NCI-H2227 (cell line): ENCODE measurements at regions not wholly inside any gene's neighbourhood (a gene's known extent, or its start where the extent isn't known, plus 50 kb on each side); places are given as distances from the start of the nearest gene placed in this dataset.
"Not testable (repeated sequence)": the region's sequence is repeated elsewhere in the genome, so short reads cannot be mapped to it uniquely, and the experiment has no call there.

Experiments used
- DNase-seq: peaks from one replicate; lab custom pipeline; 2025; ENCODE audit not compliant: unreplicated experiment; lab: John Stamatoyannopoulos, UW

DNA sequence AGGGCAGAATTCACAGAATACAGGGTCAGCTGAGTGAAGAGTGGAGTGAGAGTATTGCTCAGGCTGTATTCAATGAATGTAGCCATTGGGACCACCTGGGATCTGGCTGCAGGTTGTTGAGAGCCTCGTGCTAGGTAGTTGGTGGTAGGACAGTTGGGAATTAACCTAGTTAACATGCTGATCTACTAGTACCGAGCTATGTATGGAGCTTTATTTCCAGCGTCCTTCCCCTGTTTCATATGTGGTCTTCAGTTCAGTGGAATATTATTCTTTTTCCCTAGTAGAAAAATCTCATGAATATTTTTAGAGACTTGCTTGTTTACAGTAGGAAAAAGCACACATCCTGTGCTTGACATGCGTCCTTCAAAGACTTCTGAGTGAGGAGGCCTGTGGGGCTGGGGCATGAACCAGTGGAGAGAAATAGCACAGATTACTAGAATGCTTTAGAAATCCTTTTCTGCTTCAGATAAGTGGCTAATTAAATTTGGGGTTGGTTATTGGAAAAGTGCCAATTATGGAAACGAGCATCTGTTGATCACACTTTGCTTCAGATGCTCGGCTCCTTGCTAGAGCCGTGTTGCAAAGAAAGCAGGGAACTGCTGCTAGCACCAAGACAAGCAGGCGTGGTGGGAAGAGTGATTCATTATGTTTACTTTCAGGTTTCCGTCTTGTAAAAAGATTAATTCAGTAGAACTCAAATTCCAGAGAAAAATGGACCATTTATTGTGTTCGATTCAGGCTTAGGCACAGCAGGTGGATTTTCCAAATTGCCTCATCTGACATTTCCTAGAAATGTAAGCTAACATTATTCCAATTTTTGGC, 53.6 kb downstream of the ARF6 start:
- DNase-seq = peak; percentile 82

- peak; percentile 27 for DNase-seq
These were observed 54.6 kb downstream of the ARF6 start for GRCh38 chr14:49947506-49947905.

GRCh38 chr14:49950275-49951228, 57.7 kb downstream of the ARF6 start:
- DNase-seq = no peak

- no peak for DNase-seq
These were observed 58.3 kb downstream of the ARF6 start for GRCh38 chr14:49951229-49951607.

DNA sequence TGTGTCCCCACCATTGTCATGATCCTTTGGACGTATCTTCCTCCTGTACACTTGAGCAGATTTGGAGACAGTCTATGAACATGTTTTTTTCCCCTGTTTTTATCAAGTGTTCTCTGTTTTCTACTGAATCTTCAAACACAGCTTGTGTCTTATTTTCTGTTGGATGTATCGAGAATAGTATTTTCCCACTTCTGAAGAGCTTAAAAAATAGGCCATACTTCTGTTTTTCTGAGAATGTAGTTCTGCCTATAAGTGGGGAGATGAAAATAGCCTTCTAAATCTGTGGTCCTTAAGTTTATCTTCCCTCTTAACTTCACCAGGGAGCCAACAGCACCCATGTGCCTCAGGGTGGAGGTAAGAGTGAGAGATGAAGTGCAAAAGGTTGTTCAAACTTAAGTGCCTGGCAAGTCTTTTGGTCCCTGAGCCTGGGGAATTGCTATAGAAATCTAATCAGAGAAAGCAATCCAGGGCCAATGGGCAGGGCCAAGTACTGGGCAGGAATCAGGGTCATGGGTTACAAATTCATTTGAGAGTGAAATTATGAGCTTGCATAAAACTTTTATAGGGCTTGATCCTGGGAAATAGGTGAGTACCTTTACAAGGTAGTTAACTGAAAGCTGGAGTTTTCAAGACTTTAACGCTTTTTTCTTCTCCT, 58.9 kb downstream of the ARF6 start:
- DNase-seq = no peak

- no peak for DNase-seq
These were observed 60.3 kb downstream of the ARF6 start for GRCh38 chr14:49953196-49953595.

DNA sequence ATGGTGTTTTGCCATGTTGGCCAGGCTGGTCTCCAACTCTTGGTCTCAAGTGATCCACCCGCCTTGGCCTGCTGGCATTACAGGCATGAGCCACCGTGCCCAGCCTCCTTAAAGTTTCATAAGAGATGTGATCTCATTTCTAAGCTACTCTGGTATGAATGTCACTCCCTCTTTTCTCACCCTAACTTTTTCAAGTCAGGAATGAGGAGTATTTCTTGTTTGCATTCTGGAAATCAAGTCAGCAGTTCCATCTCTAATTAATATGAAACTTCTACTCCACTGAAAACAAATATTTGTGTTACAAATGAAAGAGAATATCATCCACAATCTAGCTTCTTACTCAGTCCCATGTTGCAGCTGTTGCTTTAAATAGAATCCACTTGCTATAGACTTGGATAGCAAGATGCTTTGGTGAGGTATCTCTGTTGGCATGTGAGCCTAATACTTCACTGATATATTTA, 61.3 kb downstream of the ARF6 start:
- DNase-seq = no peak

DNA sequence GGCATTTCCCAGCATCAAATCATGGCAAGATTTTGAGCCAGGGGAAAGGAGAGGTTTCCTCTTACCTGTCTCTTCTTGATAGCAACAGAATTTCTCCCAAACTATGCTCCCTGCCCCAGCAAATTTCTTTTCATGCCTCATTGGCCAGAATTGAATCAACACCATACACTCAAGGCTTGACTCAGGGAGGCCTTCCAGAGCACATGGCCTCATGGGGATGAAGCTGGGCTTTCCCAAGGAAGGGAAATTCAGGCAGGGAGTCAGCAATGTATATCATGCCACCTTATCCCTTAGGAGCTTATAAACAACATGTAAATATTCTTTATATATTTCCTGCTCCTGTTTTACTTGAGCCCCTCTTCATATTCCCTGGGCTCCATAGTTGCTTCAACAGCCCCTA, 62.1 kb downstream of the ARF6 start:
- no peak for DNase-seq

DNA sequence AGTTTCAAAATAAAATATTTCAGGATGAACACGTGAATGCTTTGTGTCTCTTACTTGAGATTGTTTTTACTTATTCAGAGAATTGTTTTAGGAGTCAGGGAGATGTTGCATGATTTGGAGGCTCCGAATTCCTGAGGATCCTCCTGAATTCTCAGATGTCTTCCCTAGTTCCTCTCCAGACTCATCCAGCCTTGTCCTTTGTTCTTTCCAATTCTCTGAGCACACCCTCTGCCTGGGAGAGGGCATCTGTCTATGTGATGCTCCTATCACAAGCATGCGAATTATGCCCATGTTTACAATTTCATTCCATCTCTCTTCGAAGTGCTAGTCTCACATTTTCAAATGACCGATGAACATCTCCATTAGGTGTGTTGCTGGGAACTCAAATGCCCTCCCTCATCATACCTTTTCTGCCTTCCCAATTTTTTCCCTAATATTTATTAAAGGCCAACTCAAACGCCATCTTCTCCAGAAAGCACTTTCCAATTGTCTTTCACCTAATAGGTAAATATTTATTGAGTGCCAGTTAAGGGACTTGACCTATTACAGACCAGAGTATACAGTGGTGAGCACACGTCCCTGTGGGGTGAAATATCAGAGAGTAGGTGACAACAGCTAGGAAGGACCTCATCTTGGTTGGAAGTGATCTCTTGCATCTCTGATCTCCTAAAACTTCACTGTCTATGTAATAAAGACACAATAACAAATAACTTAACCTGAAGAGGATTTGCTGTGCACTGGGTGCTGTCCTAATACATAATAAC, 64.4 kb downstream of the ARF6 start:
- DNase-seq = no peak

GRCh38 chr14:49959822-49960408, 67.0 kb downstream of the ARF6 start:
- peak; percentile 30 for DNase-seq

GRCh38 chr14:49960453-49960852, 67.6 kb downstream of the ARF6 start:
- no peak for DNase-seq

GRCh38 chr14:49961270-49962222, 68.7 kb downstream of the ARF6 start:
- DNase-seq = no peak

DNA sequence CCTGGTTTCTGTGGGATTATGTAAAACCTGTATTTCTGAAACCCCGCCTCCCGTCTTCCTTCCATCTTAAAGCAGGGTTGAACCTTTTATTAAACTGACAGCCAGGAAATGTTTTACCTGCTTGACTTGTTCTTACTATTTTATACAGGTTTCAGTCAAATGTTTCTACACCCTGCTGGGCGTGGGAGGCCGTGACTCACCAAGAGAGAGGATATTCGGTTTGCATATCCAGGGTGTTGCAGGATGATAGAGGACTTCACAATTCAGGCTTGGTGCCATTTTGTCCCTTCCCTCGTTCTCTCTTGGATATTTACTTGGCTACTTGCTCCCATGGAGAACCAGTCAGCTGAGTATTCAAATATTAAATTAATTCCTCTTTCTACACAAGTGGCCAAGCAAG, 69.7 kb downstream of the ARF6 start:
- no peak for DNase-seq

DNA sequence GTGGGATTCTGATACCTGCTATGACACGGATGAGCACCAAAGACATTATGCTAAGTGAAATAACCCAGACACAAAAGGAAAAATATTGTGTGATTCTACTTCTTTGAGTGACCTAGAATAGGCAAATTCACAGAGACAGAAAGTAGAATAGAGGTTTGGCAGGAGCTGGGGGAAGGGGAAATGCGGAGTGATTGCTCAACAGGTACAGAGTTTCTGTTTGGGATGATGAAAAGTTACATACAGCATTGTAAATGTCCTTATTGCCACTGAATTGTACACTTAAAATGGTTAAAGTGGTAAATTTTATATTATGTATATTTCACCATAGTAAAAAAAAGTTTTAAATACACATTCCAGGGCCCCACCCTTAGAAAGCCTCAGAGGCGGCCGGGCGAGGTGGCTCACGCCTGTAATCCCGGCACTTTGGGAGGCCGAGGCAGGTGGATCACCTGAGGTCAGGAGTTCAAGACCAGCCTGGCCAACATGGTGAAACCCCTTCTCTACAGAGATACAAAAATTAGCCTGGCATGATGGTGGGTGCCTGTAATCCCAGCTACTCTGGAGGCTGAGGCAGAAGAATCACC, 72.3 kb downstream of the ARF6 start:
- DNase-seq = not testable (repeated sequence)

DNA sequence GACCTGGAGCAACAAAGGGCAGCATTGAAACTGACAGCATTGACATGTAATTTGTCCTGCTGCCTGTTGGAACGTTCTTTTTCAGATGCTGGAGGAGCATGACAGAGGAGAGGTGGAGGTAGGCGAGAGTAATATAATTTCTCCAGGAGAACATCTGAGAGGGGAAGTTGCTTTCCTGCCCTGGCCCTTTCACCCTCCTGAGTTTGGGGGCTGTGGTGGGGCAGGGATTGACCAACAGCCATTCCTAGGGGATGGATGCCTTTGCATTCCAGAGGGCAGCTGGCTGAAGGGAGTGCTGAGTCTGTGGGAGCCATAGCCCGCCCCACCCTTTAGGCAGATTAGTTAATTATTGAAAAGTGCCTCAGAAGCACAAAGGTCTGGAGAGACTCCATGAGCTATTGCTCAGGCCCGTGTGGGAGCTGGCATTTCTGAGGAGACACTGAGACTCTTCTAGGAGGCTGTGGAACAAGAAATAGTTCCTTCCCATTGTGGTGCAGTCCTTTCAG, 73.5 kb downstream of the ARF6 start:
- DNase-seq = peak; percentile 7

- DNase-seq = no peak
These were observed 74.2 kb downstream of the ARF6 start for GRCh38 chr14:49966971-49967630.

- no peak for DNase-seq
These were observed 77.1 kb downstream of the ARF6 start for GRCh38 chr14:49969961-49970360.
